ENCODE measurements at regions not wholly inside any gene's neighbourhood (a gene's known extent, or its start where the extent isn't known, plus 50 kb on each side); places are given as distances from the start of the nearest gene placed in this dataset.
A peak's percentile ranks its signal among the peaks of the same experiment; 100 is the strongest.
"Not testable (repeated sequence)": the region's sequence is repeated elsewhere in the genome, so short reads cannot be mapped to it uniquely, and the experiment has no call there.

DNA sequence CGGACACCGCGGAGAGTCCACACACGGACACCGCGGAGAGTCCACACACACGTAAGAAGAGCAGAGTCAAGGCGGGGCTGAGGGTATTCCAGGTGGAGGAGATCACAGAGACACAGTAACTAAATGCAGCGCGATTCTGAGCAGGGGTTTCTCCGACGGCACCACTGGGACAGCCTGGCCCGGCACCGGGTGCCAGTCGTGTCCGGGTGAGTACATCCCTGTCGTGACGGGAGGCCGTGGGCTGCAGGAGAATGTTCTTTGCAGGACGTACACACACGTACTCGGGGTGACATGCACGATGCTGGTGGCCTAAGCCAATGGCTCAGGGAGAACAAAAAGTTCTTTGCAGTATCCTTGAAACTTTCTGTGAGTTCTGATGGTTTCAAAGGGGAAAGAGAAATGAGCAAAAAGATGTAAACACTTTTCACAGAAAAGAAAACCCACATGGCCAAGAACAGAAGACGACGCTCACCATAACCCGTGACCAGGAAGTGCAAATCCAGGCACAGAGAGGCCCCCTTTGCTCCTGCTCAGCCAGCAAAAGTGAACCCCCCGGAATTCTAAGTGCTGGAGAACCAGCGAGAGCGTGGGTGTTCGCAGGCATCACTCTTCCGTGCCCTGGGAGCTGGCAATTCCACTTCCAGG is 53.7 kb upstream of the METRNL start:
- TF ChIP-seq, protein P1, sequence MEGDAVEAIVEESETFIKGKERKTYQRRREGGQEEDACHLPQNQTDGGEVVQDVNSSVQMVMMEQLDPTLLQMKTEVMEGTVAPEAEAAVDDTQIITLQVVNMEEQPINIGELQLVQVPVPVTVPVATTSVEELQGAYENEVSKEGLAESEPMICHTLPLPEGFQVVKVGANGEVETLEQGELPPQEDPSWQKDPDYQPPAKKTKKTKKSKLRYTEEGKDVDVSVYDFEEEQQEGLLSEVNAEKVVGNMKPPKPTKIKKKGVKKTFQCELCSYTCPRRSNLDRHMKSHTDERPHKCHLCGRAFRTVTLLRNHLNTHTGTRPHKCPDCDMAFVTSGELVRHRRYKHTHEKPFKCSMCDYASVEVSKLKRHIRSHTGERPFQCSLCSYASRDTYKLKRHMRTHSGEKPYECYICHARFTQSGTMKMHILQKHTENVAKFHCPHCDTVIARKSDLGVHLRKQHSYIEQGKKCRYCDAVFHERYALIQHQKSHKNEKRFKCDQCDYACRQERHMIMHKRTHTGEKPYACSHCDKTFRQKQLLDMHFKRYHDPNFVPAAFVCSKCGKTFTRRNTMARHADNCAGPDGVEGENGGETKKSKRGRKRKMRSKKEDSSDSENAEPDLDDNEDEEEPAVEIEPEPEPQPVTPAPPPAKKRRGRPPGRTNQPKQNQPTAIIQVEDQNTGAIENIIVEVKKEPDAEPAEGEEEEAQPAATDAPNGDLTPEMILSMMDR (IDR thresholded peaks at IDR 0.05): no peak
- 92% methylated on average over 22 of the region's 31 CpGs for WGBS (ENCODE audit: insufficient coverage)
- intact Hi-C loops (cut with micrococcal nuclease): no loop called here
- Histone ChIP-seq H3K79me2 (ENCODE audit: insufficient read depth, low read length) (peaks cover 40% of the 10 kb centered on the region), H3K4me2 (replicated peaks; ENCODE audit: extremely low read depth, low read length, poor library complexity, severe bottlenecking) (no peak overlapping the region), H3K4me3 (replicated peaks in 1 of 3; ENCODE audit: low read depth in 2 of 3, low read length in 3 of 3) (no peak overlapping the region), H3K9me3 (replicated peaks in 1 of 2; ENCODE audit: control insufficient read depth in 1 of 2, insufficient read depth in 1 of 2, low read length in 2 of 2) (no peaks in the 10 kb centered on the region), H2AFZ (ENCODE audit: insufficient read depth, low read depth, low read length, poor library complexity, severe bottlenecking) (no peak overlapping the region), H3K36me3 (replicated peaks in 1 of 2; ENCODE audit: control insufficient read depth in 1 of 2, insufficient read depth in 2 of 2, low read length in 2 of 2) (peaks cover 10 to 43% of the 10 kb centered on the region in 2 donors), H4K20me1 (ENCODE audit: insufficient read depth, low read length) (no peaks in the 10 kb centered on the region), H3K4me1 (ENCODE audit: control insufficient read depth in 1 of 2, insufficient read depth in 2 of 2, low read length in 2 of 2) (no peaks in the 10 kb centered on the region), H3K27me3 (ENCODE audit: control insufficient read depth in 2 of 2, insufficient read depth in 2 of 2, low read length in 2 of 2) (no peaks in the 10 kb centered on the region), H3K9ac (ENCODE audit: insufficient read depth, low read length, poor library complexity, severe bottlenecking) (no peak overlapping the region), H3K27ac (ENCODE audit: low read depth in 1 of 2, low read length in 2 of 2) (no peak overlapping the region)
- Mint-ChIP-seq H3K9me3 (peaks cover 0 to 3% (median 0%) of the 10 kb centered on the region in 7 donors), H3K4me3 (no peak overlapping the region), H3K27ac (peak overlapping the region in 2 of 7 donors; percentile 1 to 78), H3K4me1 (peaks cover 4% of the 10 kb centered on the region), H3K27me3 (ENCODE audit: low read depth in 3 of 3) (peaks cover 0 to 2% (median 0%) of the 10 kb centered on the region in 3 donors), H3K36me3 (peaks cover 53 to 61% of the 10 kb centered on the region in 2 donors)
- no peak for DNase-seq

DNA sequence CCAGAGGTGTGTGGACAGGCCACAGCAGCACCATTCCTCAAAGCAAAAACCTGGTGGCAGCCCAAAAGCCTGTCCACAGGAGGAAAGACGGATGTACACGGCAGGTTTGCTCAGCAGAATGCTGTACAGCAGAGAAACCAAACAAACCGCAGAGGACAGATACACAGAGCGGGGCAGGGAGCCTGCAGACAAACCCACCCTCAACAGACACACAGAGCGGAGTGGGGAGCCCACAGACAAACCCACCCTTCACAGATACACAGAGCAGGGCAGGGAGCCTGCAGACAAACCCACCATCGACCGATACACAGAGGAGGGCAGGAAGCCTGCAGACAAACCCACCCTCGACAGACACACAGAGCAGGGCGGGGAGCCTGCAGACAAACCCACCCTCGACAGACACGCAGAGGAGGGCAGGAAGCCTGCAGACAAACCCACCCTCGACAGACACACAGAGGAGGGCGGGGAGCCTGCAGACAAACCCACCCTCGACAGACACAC is 53.0 kb upstream of the METRNL start:
- H3K4me1 Mint-ChIP-seq: peaks cover 4% of the 10 kb centered on the region

DNA sequence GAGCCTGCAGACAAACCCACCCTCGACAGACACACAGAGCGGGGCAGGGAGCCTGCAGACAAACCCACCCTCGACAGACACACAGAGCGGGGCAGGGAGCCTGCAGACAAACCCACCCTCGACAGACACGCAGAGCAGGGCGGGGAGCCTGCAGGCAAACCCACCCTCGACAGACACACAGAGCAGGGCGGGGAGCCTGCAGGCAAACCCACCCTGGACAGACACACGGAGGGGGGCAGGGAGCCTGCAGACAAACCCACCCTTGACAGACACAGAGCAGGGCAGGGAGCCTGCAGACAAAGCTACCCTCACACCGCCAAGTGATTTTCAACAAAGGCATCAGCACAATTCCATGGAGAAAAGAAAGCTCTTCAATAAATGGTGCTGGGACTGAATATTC is 52.5 kb upstream of the METRNL start:
- H3K4me1 ChIP-seq (ENCODE audit: control insufficient read depth in 1 of 2, insufficient read depth in 2 of 2, low read length in 2 of 2); H3K4me1 Mint-ChIP-seq; H3K27ac Mint-ChIP-seq; intact Hi-C loops (cut with micrococcal nuclease); H3K27ac ChIP-seq (ENCODE audit: low read depth in 1 of 2, low read length in 2 of 2); H3K27me3 ChIP-seq (ENCODE audit: control insufficient read depth in 2 of 2, insufficient read depth in 2 of 2, low read length in 2 of 2); H3K4me3 ChIP-seq (replicated peaks in 1 of 3; ENCODE audit: low read depth in 2 of 3, low read length in 3 of 3); H3K9ac ChIP-seq (ENCODE audit: insufficient read depth, low read length, poor library complexity, severe bottlenecking); DNase-seq; H3K27me3 Mint-ChIP-seq (ENCODE audit: low read depth in 3 of 3); H2AFZ ChIP-seq (ENCODE audit: insufficient read depth, low read depth, low read length, poor library complexity, severe bottlenecking); H3K9me3 Mint-ChIP-seq; H4K20me1 ChIP-seq (ENCODE audit: insufficient read depth, low read length); H3K4me2 ChIP-seq (replicated peaks; ENCODE audit: extremely low read depth, low read length, poor library complexity, severe bottlenecking); H3K4me3 Mint-ChIP-seq; H3K9me3 ChIP-seq (replicated peaks in 1 of 2; ENCODE audit: control insufficient read depth in 1 of 2, insufficient read depth in 1 of 2, low read length in 2 of 2): not testable (repeated sequence)
- H3K36me3 Mint-ChIP-seq: peaks cover 56 to 63% of the 10 kb centered on the region in 2 donors
- Histone ChIP-seq H3K79me2 (ENCODE audit: insufficient read depth, low read length) (peaks cover 45% of the 10 kb centered on the region), H3K36me3 (replicated peaks in 1 of 2; ENCODE audit: control insufficient read depth in 1 of 2, insufficient read depth in 2 of 2, low read length in 2 of 2) (peaks cover 17 to 52% of the 10 kb centered on the region in 2 donors)
- WGBS (ENCODE audit: insufficient coverage): no CpG with 5 or more reads among the region's 11 CpGs

More for the DNA sequence above, 53.0 kb upstream of the METRNL start:
- peaks cover 41% of the 10 kb centered on the region for H3K79me2 ChIP-seq (ENCODE audit: insufficient read depth, low read length)
- no peak overlapping the region for H3K4me2 ChIP-seq (replicated peaks; ENCODE audit: extremely low read depth, low read length, poor library complexity, severe bottlenecking)
- Mint-ChIP-seq H3K9me3 (peaks cover 0 to 3% (median 0%) of the 10 kb centered on the region in 7 donors), H3K27ac (peak overlapping the region in 1 of 7 donors; percentile 1), H3K36me3 (peaks cover 52 to 62% of the 10 kb centered on the region in 2 donors), H3K4me3 (peak overlapping the region in 1 of 2 donors; percentile 14), H3K27me3 (ENCODE audit: low read depth in 3 of 3) (peaks cover 0 to 2% (median 0%) of the 10 kb centered on the region in 3 donors)
- no peaks in the 10 kb centered on the region for H3K27me3 ChIP-seq (ENCODE audit: control insufficient read depth in 2 of 2, insufficient read depth in 2 of 2, low read length in 2 of 2)
- TF ChIP-seq, protein P1 (IDR thresholded peaks at IDR 0.05): no peak
- H3K9ac ChIP-seq (ENCODE audit: insufficient read depth, low read length, poor library complexity, severe bottlenecking): no peak overlapping the region
- intact Hi-C loops (cut with micrococcal nuclease): no loop called here
- H4K20me1 ChIP-seq (ENCODE audit: insufficient read depth, low read length): no peaks in the 10 kb centered on the region
- no peak overlapping the region for H3K4me3 ChIP-seq (replicated peaks in 1 of 3; ENCODE audit: low read depth in 2 of 3, low read length in 3 of 3)
- no peak overlapping the region for H2AFZ ChIP-seq (ENCODE audit: insufficient read depth, low read depth, low read length, poor library complexity, severe bottlenecking)
- no peak for DNase-seq
- no peaks in the 10 kb centered on the region for H3K4me1 ChIP-seq (ENCODE audit: control insufficient read depth in 1 of 2, insufficient read depth in 2 of 2, low read length in 2 of 2)
- peaks cover 11 to 46% of the 10 kb centered on the region in 2 donors for H3K36me3 ChIP-seq (replicated peaks in 1 of 2; ENCODE audit: control insufficient read depth in 1 of 2, insufficient read depth in 2 of 2, low read length in 2 of 2)
- peaks cover 0 to 1% of the 10 kb centered on the region in 2 donors for H3K9me3 ChIP-seq (replicated peaks in 1 of 2; ENCODE audit: control insufficient read depth in 1 of 2, insufficient read depth in 1 of 2, low read length in 2 of 2)
- WGBS (ENCODE audit: insufficient coverage): 57% methylated on average over 3 of the region's 14 CpGs
- H3K27ac ChIP-seq (ENCODE audit: low read depth in 1 of 2, low read length in 2 of 2): no peak overlapping the region
